Fibroblast of lung (primary cell): ENCODE measurements at regions not wholly inside any gene's neighbourhood (a gene's known extent, or its start where the extent isn't known, plus 50 kb on each side); places are given as distances from the start of the nearest gene placed in this dataset.

Experiments used
- DNase-seq, 2 donors: peaks; one replicate each; pipeline versions ENCODE4 v3.0.0 to v3.0.0-alpha.2; 2010; ENCODE audit warnings: low read depth in 2 of 2
- H2AFZ ChIP-seq: 2 replicates; pipeline ENCODE4 v1.5.1; 2012; ENCODE audit warnings: low read length, control low read depth, inconsistent platforms
- H3K27ac ChIP-seq: 2 replicates; pipeline ENCODE4 v1.5.1; 2011; ENCODE audit warnings: low read length, control low read depth; ENCODE audit not compliant: insufficient read depth
- H3K27me3 ChIP-seq: 2 replicates; pipeline ENCODE4 v1.5.1; 2011; ENCODE audit warnings: mild to moderate bottlenecking, low read length; ENCODE audit not compliant: control insufficient read depth, insufficient read depth
- H3K36me3 ChIP-seq: 2 replicates; pipeline ENCODE4 v1.5.1; 2011; ENCODE audit warnings: low read length; ENCODE audit not compliant: control insufficient read depth, insufficient read depth
- H3K4me1 ChIP-seq: 2 replicates; pipeline ENCODE4 v1.5.1; 2011; ENCODE audit warnings: low read length; ENCODE audit not compliant: control insufficient read depth, insufficient read depth; ENCODE audit errors: extremely low read depth
- H3K4me2 ChIP-seq: 2 replicates; pipeline ENCODE4 v1.5.1; 2011; ENCODE audit warnings: low read length, control low read depth; ENCODE audit not compliant: insufficient read depth; ENCODE audit errors: extremely low read depth
- H3K4me3 ChIP-seq, 4 experiments: fragments of 200-600 bp in 1 of 4; sonication (generic) in 1 of 4; replicated peaks in 1 of 4; 2 replicates each; pipeline ENCODE4 v1.5.1; 2011 to 2016; ENCODE audit warnings: low read length in 4 of 4, low read depth in 3 of 4, mild to moderate bottlenecking in 3 of 4, control low read depth in 2 of 4, inconsistent platforms in 1 of 4, mixed read lengths in 1 of 4; ENCODE audit not compliant: insufficient read depth in 1 of 4; ENCODE audit errors: control extremely low read depth in 1 of 4
- H3K79me2 ChIP-seq: 2 replicates; pipeline ENCODE4 v1.5.1; 2012; ENCODE audit warnings: mild to moderate bottlenecking, low read length, inconsistent platforms; ENCODE audit not compliant: control insufficient read depth, insufficient read depth
- H3K9ac ChIP-seq: 2 replicates; pipeline ENCODE4 v1.5.1; 2011; ENCODE audit warnings: mild to moderate bottlenecking, low read length, control low read depth; ENCODE audit not compliant: insufficient read depth
- H3K9me3 ChIP-seq: 2 replicates; pipeline ENCODE4 v1.5.1; 2012; ENCODE audit warnings: low read depth, low read length; ENCODE audit not compliant: control insufficient read depth, insufficient read depth
- H4K20me1 ChIP-seq: 2 replicates; pipeline ENCODE4 v1.5.1; 2011; ENCODE audit warnings: low read length; ENCODE audit not compliant: control insufficient read depth, insufficient read depth; ENCODE audit errors: extremely low read depth
- EZH2 ChIP-seq: IDR thresholded peaks from 2 replicates; pipeline ENCODE4 v1.5.1; 2012; ENCODE audit warnings: low read length, control low read depth, mild to moderate bottlenecking; ENCODE audit errors: missing control alignments
- TF ChIP-seq, protein P1 (sequence below), 2 donors: IDR thresholded peaks in 1 of 2; conservative IDR thresholded peaks in 1 of 2; 1 replicate in 1 of 2; 2 replicates in 1 of 2; pipeline ENCODE4 v1.5.1; 2011 to 2012; ENCODE audit warnings: low read length in 2 of 2, control low read depth in 1 of 2, inconsistent platforms in 1 of 2, low read depth in 1 of 2, mild to moderate bottlenecking in 1 of 2

DNA sequence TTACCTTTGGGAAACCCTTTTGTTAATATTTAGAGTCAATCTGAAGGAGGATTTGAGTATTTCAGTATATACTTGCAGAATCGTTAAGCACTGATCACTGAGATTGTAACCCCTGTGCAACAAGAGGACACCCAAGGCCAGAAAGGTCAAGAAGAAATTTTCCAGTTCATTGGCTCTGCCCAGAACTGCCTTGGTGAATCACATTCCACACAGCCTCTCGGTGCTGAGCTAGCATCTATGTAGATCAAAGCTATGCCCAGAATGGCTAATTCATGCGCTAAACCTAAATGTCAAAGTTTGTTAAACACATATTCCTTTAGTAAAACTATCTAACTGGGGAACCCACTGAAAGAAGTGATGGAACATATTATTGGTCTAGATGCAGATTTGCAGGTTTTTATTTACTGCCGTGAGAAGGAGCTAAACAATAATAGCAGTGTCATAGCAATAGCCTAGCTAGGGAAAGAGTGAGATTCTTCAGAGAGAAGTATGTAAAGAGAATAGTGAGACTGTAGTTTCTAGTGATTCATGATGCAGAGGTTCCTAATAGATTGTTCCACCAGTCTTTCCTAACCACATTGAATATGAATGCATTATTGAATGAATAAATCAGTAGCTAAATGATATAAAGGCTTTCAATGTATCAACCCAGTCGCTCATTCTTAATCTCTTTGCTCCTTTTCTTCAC, 423.2 kb upstream of the CRIM1 start:
- Histone ChIP-seq H3K4me1 (no peaks in the 10 kb centered on the region), H2AFZ (no peak overlapping the region), H3K9ac (no peak overlapping the region), H3K79me2 (no peaks in the 10 kb centered on the region), H3K27ac (no peak overlapping the region), H3K4me2 (no peak overlapping the region), H3K27me3 (no peaks in the 10 kb centered on the region), H3K9me3 (no peaks in the 10 kb centered on the region), H3K36me3 (no peaks in the 10 kb centered on the region), H4K20me1 (no peaks in the 10 kb centered on the region), H3K4me3 (no peak overlapping the region)
- DNase-seq: no peak
- TF ChIP-seq EZH2: no peak
- TF ChIP-seq, protein P1, sequence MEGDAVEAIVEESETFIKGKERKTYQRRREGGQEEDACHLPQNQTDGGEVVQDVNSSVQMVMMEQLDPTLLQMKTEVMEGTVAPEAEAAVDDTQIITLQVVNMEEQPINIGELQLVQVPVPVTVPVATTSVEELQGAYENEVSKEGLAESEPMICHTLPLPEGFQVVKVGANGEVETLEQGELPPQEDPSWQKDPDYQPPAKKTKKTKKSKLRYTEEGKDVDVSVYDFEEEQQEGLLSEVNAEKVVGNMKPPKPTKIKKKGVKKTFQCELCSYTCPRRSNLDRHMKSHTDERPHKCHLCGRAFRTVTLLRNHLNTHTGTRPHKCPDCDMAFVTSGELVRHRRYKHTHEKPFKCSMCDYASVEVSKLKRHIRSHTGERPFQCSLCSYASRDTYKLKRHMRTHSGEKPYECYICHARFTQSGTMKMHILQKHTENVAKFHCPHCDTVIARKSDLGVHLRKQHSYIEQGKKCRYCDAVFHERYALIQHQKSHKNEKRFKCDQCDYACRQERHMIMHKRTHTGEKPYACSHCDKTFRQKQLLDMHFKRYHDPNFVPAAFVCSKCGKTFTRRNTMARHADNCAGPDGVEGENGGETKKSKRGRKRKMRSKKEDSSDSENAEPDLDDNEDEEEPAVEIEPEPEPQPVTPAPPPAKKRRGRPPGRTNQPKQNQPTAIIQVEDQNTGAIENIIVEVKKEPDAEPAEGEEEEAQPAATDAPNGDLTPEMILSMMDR (conservative IDR thresholded peaks at IDR 0.05 in 1 of 2, IDR thresholded peaks at IDR 0.05 in 1 of 2; ENCODE audit: low read depth in 1 of 2, low read length in 2 of 2): no peak

DNA sequence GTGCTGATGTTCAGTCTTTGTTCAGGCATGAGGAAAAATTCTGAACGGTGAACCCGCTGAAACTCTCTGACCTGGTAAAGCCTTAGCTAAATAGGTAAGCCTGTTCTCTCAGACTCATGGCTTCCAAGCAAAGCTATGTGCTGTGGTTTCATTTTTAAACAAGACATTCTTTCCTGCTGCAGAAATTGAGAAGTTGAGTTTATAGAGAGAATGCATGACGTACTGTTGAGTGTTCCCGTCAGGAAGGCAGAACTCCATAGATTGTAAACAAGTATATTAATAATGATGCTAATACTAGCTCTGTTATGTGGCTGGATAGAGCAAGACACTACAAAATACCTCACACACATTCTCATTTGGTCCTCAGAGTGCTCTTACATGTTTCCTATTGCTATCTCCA, 424.0 kb upstream of the CRIM1 start:
- Histone ChIP-seq H3K36me3 (no peaks in the 10 kb centered on the region), H3K4me1 (no peaks in the 10 kb centered on the region), H3K27ac (no peak overlapping the region), H3K4me3 (no peak overlapping the region), H4K20me1 (no peaks in the 10 kb centered on the region), H2AFZ (no peak overlapping the region), H3K9ac (no peak overlapping the region), H3K79me2 (no peaks in the 10 kb centered on the region), H3K4me2 (no peak overlapping the region), H3K9me3 (no peaks in the 10 kb centered on the region), H3K27me3 (no peaks in the 10 kb centered on the region)
- peak in 1 of 2 donors; percentile 55 for DNase-seq
- TF ChIP-seq EZH2: no peak
- TF ChIP-seq, protein P1 (conservative IDR thresholded peaks at IDR 0.05 in 1 of 2, IDR thresholded peaks at IDR 0.05 in 1 of 2; ENCODE audit: low read depth in 1 of 2, low read length in 2 of 2): no peak

DNA sequence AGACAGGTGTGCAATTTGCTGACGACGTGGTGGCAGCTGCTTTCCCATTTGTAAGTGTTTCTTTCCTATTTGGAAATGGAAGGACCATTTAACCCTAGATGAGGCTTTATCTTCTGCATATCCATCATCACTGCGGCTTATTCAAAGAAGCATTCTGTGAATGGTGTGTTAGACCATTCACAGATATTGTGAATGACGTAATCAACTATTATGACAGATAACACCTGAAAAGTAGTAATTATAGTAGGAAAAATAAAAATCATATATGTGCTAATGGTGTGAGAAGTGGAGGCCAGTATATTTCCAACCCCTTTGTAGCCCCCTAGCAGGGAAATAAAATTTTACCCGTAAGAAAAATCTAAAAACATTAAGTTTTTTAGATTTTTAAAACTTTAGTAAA, 424.5 kb upstream of the CRIM1 start:
- Histone ChIP-seq H4K20me1 (no peaks in the 10 kb centered on the region), H3K79me2 (no peaks in the 10 kb centered on the region), H3K4me3 (no peak overlapping the region), H3K27ac (no peak overlapping the region), H3K4me2 (no peak overlapping the region), H3K36me3 (no peaks in the 10 kb centered on the region), H3K9ac (no peak overlapping the region), H3K4me1 (no peaks in the 10 kb centered on the region), H3K27me3 (no peaks in the 10 kb centered on the region), H2AFZ (no peak overlapping the region), H3K9me3 (no peaks in the 10 kb centered on the region)
- TF ChIP-seq, protein P1 (conservative IDR thresholded peaks at IDR 0.05 in 1 of 2, IDR thresholded peaks at IDR 0.05 in 1 of 2; ENCODE audit: low read depth in 1 of 2, low read length in 2 of 2): no peak
- TF ChIP-seq EZH2: no peak
- no peak for DNase-seq
